ENCODE measurements at regions not wholly inside any gene's neighbourhood (a gene's known extent, or its start where the extent isn't known, plus 50 kb on each side); places are given as distances from the start of the nearest gene placed in this dataset.

DNA sequence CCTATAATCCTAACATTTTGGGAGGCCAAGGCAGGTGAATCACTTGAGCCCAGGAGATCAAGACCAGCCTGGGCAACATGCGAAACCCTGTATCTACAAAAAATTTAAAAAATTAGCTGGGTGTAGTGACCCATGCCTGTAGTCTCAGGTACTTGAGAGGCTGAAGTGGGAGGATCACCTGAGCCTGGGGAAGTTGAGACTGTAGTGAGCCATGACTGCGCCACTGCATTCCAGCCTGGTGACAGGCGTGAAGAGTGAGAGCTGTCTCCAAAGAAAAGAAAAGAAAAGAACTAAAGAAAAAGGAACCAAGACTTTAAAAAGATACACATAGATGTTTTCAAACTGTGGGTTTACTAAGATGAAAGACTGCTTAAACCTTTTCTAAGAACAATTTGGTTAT, 129.0 kb downstream of the SPCS3 start:
- Histone ChIP-seq H3K4me2 (ENCODE audit: low read depth, low read length) (no peak overlapping the region), H3K4me1 (ENCODE audit: low read length) (no peaks in the 10 kb centered on the region), H3F3A (ENCODE audit: insufficient read depth, low read length) (no peaks in the 10 kb centered on the region), H3K9me2 (replicated peaks; ENCODE audit: insufficient read depth, low read length) (no peaks in the 10 kb centered on the region), H3K9ac (ENCODE audit: low read length) (no peak overlapping the region), H3K9me3 (replicated peaks; ENCODE audit: insufficient read depth, low read length) (no peaks in the 10 kb centered on the region), H2AFZ (ENCODE audit: low read length) (no peak overlapping the region), H3K79me2 (ENCODE audit: low read length) (no peaks in the 10 kb centered on the region), H3K27ac (ENCODE audit: low read length) (no peak overlapping the region), H3K36me3 (replicated peaks; ENCODE audit: insufficient read depth, low read length) (no peaks in the 10 kb centered on the region), H3K4me3 (ENCODE audit: low read length) (no peak overlapping the region), H4K20me1 (ENCODE audit: insufficient read depth, low read length) (no peaks in the 10 kb centered on the region), H3K27me3 (replicated peaks; ENCODE audit: insufficient read depth, low read length) (no peaks in the 10 kb centered on the region)
- no peak for TF ChIP-seq CTCF (IDR thresholded peaks at IDR 0.05; ENCODE audit: low read length)
- TF ChIP-seq EZH2phosphoT487 (IDR thresholded peaks at IDR 0.05; ENCODE audit: low read length), result no peak
- no peak for TF ChIP-seq EZH2 (optimal IDR thresholded peaks at IDR 0.05; ENCODE audit: low read depth, low read length)
- DNase-seq, result no peak

GRCh38 chr4:176451443-176451842, 131.7 kb downstream of the SPCS3 start:
- no peaks in the 10 kb centered on the region for H3K4me1 ChIP-seq (ENCODE audit: low read length)
- no peaks in the 10 kb centered on the region for H3K36me3 ChIP-seq (replicated peaks; ENCODE audit: insufficient read depth, low read length)
- no peak overlapping the region for H2AFZ ChIP-seq (ENCODE audit: low read length)
- H3K27me3 ChIP-seq (replicated peaks; ENCODE audit: insufficient read depth, low read length), result no peaks in the 10 kb centered on the region
- no peak overlapping the region for H3K9ac ChIP-seq (ENCODE audit: low read length)
- H3K79me2 ChIP-seq (ENCODE audit: low read length), result no peaks in the 10 kb centered on the region
- no peak overlapping the region for H3K27ac ChIP-seq (ENCODE audit: low read length)
- no peak overlapping the region for H3K4me3 ChIP-seq (ENCODE audit: low read length)
- DNase-seq, result no peak
- H4K20me1 ChIP-seq (ENCODE audit: insufficient read depth, low read length), result no peaks in the 10 kb centered on the region
- H3K9me3 ChIP-seq (replicated peaks; ENCODE audit: insufficient read depth, low read length), result no peaks in the 10 kb centered on the region
- no peaks in the 10 kb centered on the region for H3F3A ChIP-seq (ENCODE audit: insufficient read depth, low read length)
- TF ChIP-seq CTCF (IDR thresholded peaks at IDR 0.05; ENCODE audit: low read length) (no peak), EZH2 (optimal IDR thresholded peaks at IDR 0.05; ENCODE audit: low read depth, low read length) (no peak), EZH2phosphoT487 (IDR thresholded peaks at IDR 0.05; ENCODE audit: low read length) (no peak)
- H3K9me2 ChIP-seq (replicated peaks; ENCODE audit: insufficient read depth, low read length), result no peaks in the 10 kb centered on the region; the same call in 1 of the 2 replicates
- H3K4me2 ChIP-seq (ENCODE audit: low read depth, low read length), result no peak overlapping the region

GRCh38 chr4:176453079-176453478, 133.3 kb downstream of the SPCS3 start:
- Histone ChIP-seq H3F3A (ENCODE audit: insufficient read depth, low read length) (no peaks in the 10 kb centered on the region), H3K4me1 (ENCODE audit: low read length) (no peaks in the 10 kb centered on the region), H3K4me3 (ENCODE audit: low read length) (no peak overlapping the region), H4K20me1 (ENCODE audit: insufficient read depth, low read length) (no peaks in the 10 kb centered on the region), H2AFZ (ENCODE audit: low read length) (no peak overlapping the region), H3K9me2 (replicated peaks; ENCODE audit: insufficient read depth, low read length) (no peaks in the 10 kb centered on the region; the same call in 1 of the 2 replicates), H3K27me3 (replicated peaks; ENCODE audit: insufficient read depth, low read length) (no peaks in the 10 kb centered on the region), H3K79me2 (ENCODE audit: low read length) (no peaks in the 10 kb centered on the region), H3K9me3 (replicated peaks; ENCODE audit: insufficient read depth, low read length) (no peaks in the 10 kb centered on the region), H3K9ac (ENCODE audit: low read length) (no peak overlapping the region), H3K36me3 (replicated peaks; ENCODE audit: insufficient read depth, low read length) (no peaks in the 10 kb centered on the region), H3K4me2 (ENCODE audit: low read depth, low read length) (no peak overlapping the region), H3K27ac (ENCODE audit: low read length) (no peak overlapping the region)
- TF ChIP-seq CTCF (IDR thresholded peaks at IDR 0.05; ENCODE audit: low read length) (no peak), EZH2phosphoT487 (IDR thresholded peaks at IDR 0.05; ENCODE audit: low read length) (no peak), EZH2 (optimal IDR thresholded peaks at IDR 0.05; ENCODE audit: low read depth, low read length) (no peak)
- no peak for DNase-seq
